Keratinocyte (primary cell): ENCODE measurements at regions not wholly inside any gene's neighbourhood (a gene's known extent, or its start where the extent isn't known, plus 50 kb on each side); places are given as distances from the start of the nearest gene placed in this dataset.

Experiments used
- EZH2 ChIP-seq: IDR thresholded peaks from one replicate; pipeline ENCODE4 v1.6.1; 2012; ENCODE audit warnings: inconsistent platforms, mild to moderate bottlenecking, low read length, moderate library complexity
- TF ChIP-seq, protein P1 (sequence below), 3 experiments: IDR thresholded peaks in 1 of 3; conservative IDR thresholded peaks in 1 of 3; optimal IDR thresholded peaks in 1 of 3; 2 replicates in 2 of 3; 3 replicates in 1 of 3; pipeline versions ENCODE3 to v1.5.1; 2011; ENCODE audit warnings: low read length in 3 of 3, mild to moderate bottlenecking in 3 of 3, moderate library complexity in 2 of 3, control low read depth in 1 of 3, inconsistent platforms in 1 of 3; ENCODE audit not compliant: insufficient read depth in 2 of 3; ENCODE audit errors: extremely low read depth in 1 of 3

DNA sequence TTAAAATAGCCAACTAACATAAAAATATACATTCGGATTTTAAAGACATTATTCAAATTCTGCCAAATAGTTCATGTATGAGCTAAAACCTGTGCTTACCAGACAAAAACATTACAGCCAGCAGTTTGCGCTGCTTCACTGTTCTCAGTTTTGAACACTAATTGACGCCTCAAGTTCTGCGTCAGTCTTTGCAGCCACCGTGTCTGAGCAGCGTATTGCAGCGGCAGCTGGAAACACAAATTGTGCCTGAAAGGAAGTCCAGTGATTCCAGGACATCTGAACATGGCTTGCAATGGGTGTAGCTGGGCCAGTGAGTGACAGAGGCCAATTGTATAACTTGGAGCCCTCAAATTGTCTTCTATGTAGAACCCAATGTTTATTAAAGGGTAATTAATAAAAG, 267.6 kb downstream of the TFCP2L1 start:
- TF ChIP-seq, protein P1, sequence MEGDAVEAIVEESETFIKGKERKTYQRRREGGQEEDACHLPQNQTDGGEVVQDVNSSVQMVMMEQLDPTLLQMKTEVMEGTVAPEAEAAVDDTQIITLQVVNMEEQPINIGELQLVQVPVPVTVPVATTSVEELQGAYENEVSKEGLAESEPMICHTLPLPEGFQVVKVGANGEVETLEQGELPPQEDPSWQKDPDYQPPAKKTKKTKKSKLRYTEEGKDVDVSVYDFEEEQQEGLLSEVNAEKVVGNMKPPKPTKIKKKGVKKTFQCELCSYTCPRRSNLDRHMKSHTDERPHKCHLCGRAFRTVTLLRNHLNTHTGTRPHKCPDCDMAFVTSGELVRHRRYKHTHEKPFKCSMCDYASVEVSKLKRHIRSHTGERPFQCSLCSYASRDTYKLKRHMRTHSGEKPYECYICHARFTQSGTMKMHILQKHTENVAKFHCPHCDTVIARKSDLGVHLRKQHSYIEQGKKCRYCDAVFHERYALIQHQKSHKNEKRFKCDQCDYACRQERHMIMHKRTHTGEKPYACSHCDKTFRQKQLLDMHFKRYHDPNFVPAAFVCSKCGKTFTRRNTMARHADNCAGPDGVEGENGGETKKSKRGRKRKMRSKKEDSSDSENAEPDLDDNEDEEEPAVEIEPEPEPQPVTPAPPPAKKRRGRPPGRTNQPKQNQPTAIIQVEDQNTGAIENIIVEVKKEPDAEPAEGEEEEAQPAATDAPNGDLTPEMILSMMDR (optimal IDR thresholded peaks at IDR 0.05 in 1 of 3, IDR thresholded peaks at IDR 0.05 in 1 of 3, conservative IDR thresholded peaks at IDR 0.05 in 1 of 3; ENCODE audit: extremely low read depth in 1 of 3, insufficient read depth in 2 of 3, low read length in 3 of 3): no peak
- no peak for TF ChIP-seq EZH2
